ENCODE measurements at regions not wholly inside any gene's neighbourhood (a gene's known extent, or its start where the extent isn't known, plus 50 kb on each side); places are given as distances from the start of the nearest gene placed in this dataset.

GRCh38 chr3:72150634-72151412, 365.9 kb upstream of the PROK2 start:
- no peaks in the 10 kb centered on the region for H3K27me3 ChIP-seq (ENCODE audit: control insufficient read depth, insufficient read depth, low read length)
- H3K9me3 ChIP-seq (ENCODE audit: control insufficient read depth, insufficient read depth, low read length): no peaks in the 10 kb centered on the region
- H3K36me3 ChIP-seq (ENCODE audit: control insufficient read depth, insufficient read depth, low read length): no peaks in the 10 kb centered on the region
- H3K4me1 ChIP-seq (ENCODE audit: control insufficient read depth, insufficient read depth, low read length): peaks cover 22% of the 10 kb centered on the region
- no peak for DNase-seq (ENCODE audit: low read depth in 4 of 6, low spot score in 6 of 6)
- H3K4me3 ChIP-seq (ENCODE audit: low read depth, low read length): no peak overlapping the region
- no peak overlapping the region for H3K27ac ChIP-seq (ENCODE audit: low read depth, low read length)
- 81% methylated on average over 3 of the region's 6 CpGs for WGBS (ENCODE audit: insufficient coverage)

GRCh38 chr3:72149645-72150300, 364.8 kb upstream of the PROK2 start:
- WGBS (ENCODE audit: insufficient coverage): 96% methylated on average over 7 of the region's 8 CpGs
- Histone ChIP-seq H3K36me3 (ENCODE audit: control insufficient read depth, insufficient read depth, low read length) (no peaks in the 10 kb centered on the region), H3K27ac (ENCODE audit: low read depth, low read length) (no peak overlapping the region), H3K4me1 (ENCODE audit: control insufficient read depth, insufficient read depth, low read length) (peaks cover 23% of the 10 kb centered on the region), H3K27me3 (ENCODE audit: control insufficient read depth, insufficient read depth, low read length) (no peaks in the 10 kb centered on the region), H3K9me3 (ENCODE audit: control insufficient read depth, insufficient read depth, low read length) (no peaks in the 10 kb centered on the region), H3K4me3 (ENCODE audit: low read depth, low read length) (no peak overlapping the region)
- DNase-seq (ENCODE audit: low read depth in 4 of 6, low spot score in 6 of 6): no peak

- Histone ChIP-seq H3K9me3 (ENCODE audit: control insufficient read depth, insufficient read depth, low read length) (no peaks in the 10 kb centered on the region), H3K4me3 (ENCODE audit: low read depth, low read length) (no peak overlapping the region), H3K4me1 (ENCODE audit: control insufficient read depth, insufficient read depth, low read length) (peaks cover 16% of the 10 kb centered on the region), H3K27me3 (ENCODE audit: control insufficient read depth, insufficient read depth, low read length) (no peaks in the 10 kb centered on the region), H3K27ac (ENCODE audit: low read depth, low read length) (no peak overlapping the region), H3K36me3 (ENCODE audit: control insufficient read depth, insufficient read depth, low read length) (no peaks in the 10 kb centered on the region)
- WGBS (ENCODE audit: insufficient coverage): 93% methylated on average over 3 of the region's 3 CpGs
- no peak for DNase-seq (ENCODE audit: low read depth in 4 of 6, low spot score in 6 of 6)
Observed at GRCh38 chr3:72147600-72147999, 362.7 kb upstream of the PROK2 start.

GRCh38 chr3:72145506-72146380, 360.8 kb upstream of the PROK2 start:
- no peak overlapping the region for H3K27ac ChIP-seq (ENCODE audit: low read depth, low read length)
- H3K4me1 ChIP-seq (ENCODE audit: control insufficient read depth, insufficient read depth, low read length): peaks cover 13% of the 10 kb centered on the region
- H3K36me3 ChIP-seq (ENCODE audit: control insufficient read depth, insufficient read depth, low read length): no peaks in the 10 kb centered on the region
- H3K4me3 ChIP-seq (ENCODE audit: low read depth, low read length): no peak overlapping the region
- DNase-seq (ENCODE audit: low read depth in 4 of 6, low spot score in 6 of 6): peak; percentile 31 to 95 (median 58)
- no peaks in the 10 kb centered on the region for H3K27me3 ChIP-seq (ENCODE audit: control insufficient read depth, insufficient read depth, low read length)
- no peaks in the 10 kb centered on the region for H3K9me3 ChIP-seq (ENCODE audit: control insufficient read depth, insufficient read depth, low read length)
- 53% methylated on average over 4 of the region's 12 CpGs for WGBS (ENCODE audit: insufficient coverage)

- 75% methylated on average over 9 of the region's 10 CpGs for WGBS (ENCODE audit: insufficient coverage)
- H3K27ac ChIP-seq (ENCODE audit: low read depth, low read length): no peak overlapping the region
- peaks cover 13% of the 10 kb centered on the region for H3K4me1 ChIP-seq (ENCODE audit: control insufficient read depth, insufficient read depth, low read length)
- H3K27me3 ChIP-seq (ENCODE audit: control insufficient read depth, insufficient read depth, low read length): no peaks in the 10 kb centered on the region
- DNase-seq (ENCODE audit: low read depth in 4 of 6, low spot score in 6 of 6): no peak
- no peaks in the 10 kb centered on the region for H3K9me3 ChIP-seq (ENCODE audit: control insufficient read depth, insufficient read depth, low read length)
- no peaks in the 10 kb centered on the region for H3K36me3 ChIP-seq (ENCODE audit: control insufficient read depth, insufficient read depth, low read length)
- no peak overlapping the region for H3K4me3 ChIP-seq (ENCODE audit: low read depth, low read length)
Observed at GRCh38 chr3:72144773-72145505, 360.0 kb upstream of the PROK2 start.

- no peak for DNase-seq (ENCODE audit: low read depth in 4 of 6, low spot score in 6 of 6)
- no peaks in the 10 kb centered on the region for H3K36me3 ChIP-seq (ENCODE audit: control insufficient read depth, insufficient read depth, low read length)
- no peaks in the 10 kb centered on the region for H3K9me3 ChIP-seq (ENCODE audit: control insufficient read depth, insufficient read depth, low read length)
- H3K4me1 ChIP-seq (ENCODE audit: control insufficient read depth, insufficient read depth, low read length): peaks cover 13% of the 10 kb centered on the region
- no peak overlapping the region for H3K4me3 ChIP-seq (ENCODE audit: low read depth, low read length)
- no peak overlapping the region for H3K27ac ChIP-seq (ENCODE audit: low read depth, low read length)
- 100% methylated on average over 1 of the region's 6 CpGs for WGBS (ENCODE audit: insufficient coverage)
- H3K27me3 ChIP-seq (ENCODE audit: control insufficient read depth, insufficient read depth, low read length): no peaks in the 10 kb centered on the region
Observed at GRCh38 chr3:72143966-72144717, 359.2 kb upstream of the PROK2 start.

GRCh38 chr3:72143322-72143721, 358.4 kb upstream of the PROK2 start:
- H3K36me3 ChIP-seq (ENCODE audit: control insufficient read depth, insufficient read depth, low read length): no peaks in the 10 kb centered on the region
- no peak for DNase-seq (ENCODE audit: low read depth in 4 of 6, low spot score in 6 of 6)
- H3K4me1 ChIP-seq (ENCODE audit: control insufficient read depth, insufficient read depth, low read length): peaks cover 14% of the 10 kb centered on the region
- H3K27ac ChIP-seq (ENCODE audit: low read depth, low read length): no peak overlapping the region
- H3K27me3 ChIP-seq (ENCODE audit: control insufficient read depth, insufficient read depth, low read length): no peaks in the 10 kb centered on the region
- WGBS (ENCODE audit: insufficient coverage): 96% methylated on average over 6 of the region's 7 CpGs
- H3K4me3 ChIP-seq (ENCODE audit: low read depth, low read length): no peak overlapping the region
- H3K9me3 ChIP-seq (ENCODE audit: control insufficient read depth, insufficient read depth, low read length): no peaks in the 10 kb centered on the region

- no peaks in the 10 kb centered on the region for H3K36me3 ChIP-seq (ENCODE audit: control insufficient read depth, insufficient read depth, low read length)
- no peak for DNase-seq (ENCODE audit: low read depth in 4 of 6, low spot score in 6 of 6)
- WGBS (ENCODE audit: insufficient coverage): no CpG with 5 or more reads among the region's 1 CpG
- no peak overlapping the region for H3K27ac ChIP-seq (ENCODE audit: low read depth, low read length)
- H3K4me1 ChIP-seq (ENCODE audit: control insufficient read depth, insufficient read depth, low read length): peaks cover 17% of the 10 kb centered on the region
- H3K27me3 ChIP-seq (ENCODE audit: control insufficient read depth, insufficient read depth, low read length): no peaks in the 10 kb centered on the region
- no peak overlapping the region for H3K4me3 ChIP-seq (ENCODE audit: low read depth, low read length)
- no peaks in the 10 kb centered on the region for H3K9me3 ChIP-seq (ENCODE audit: control insufficient read depth, insufficient read depth, low read length)
Observed at GRCh38 chr3:72142028-72142427, 357.1 kb upstream of the PROK2 start.

GRCh38 chr3:72141264-72141663, 356.3 kb upstream of the PROK2 start:
- DNase-seq (ENCODE audit: low read depth in 4 of 6, low spot score in 6 of 6): no peak
- Histone ChIP-seq H3K9me3 (ENCODE audit: control insufficient read depth, insufficient read depth, low read length) (no peaks in the 10 kb centered on the region), H3K27ac (ENCODE audit: low read depth, low read length) (no peak overlapping the region), H3K4me1 (ENCODE audit: control insufficient read depth, insufficient read depth, low read length) (peaks cover 17% of the 10 kb centered on the region), H3K4me3 (ENCODE audit: low read depth, low read length) (no peak overlapping the region), H3K27me3 (ENCODE audit: control insufficient read depth, insufficient read depth, low read length) (no peaks in the 10 kb centered on the region), H3K36me3 (ENCODE audit: control insufficient read depth, insufficient read depth, low read length) (no peaks in the 10 kb centered on the region)
- 100% methylated on average over 1 of the region's 1 CpG for WGBS (ENCODE audit: insufficient coverage)
